ENCODE measurements at regions not wholly inside any gene's neighbourhood (a gene's known extent, or its start where the extent isn't known, plus 50 kb on each side); places are given as distances from the start of the nearest gene placed in this dataset.

GRCh38 chr1:47692196-47692595 is 254.4 kb downstream of the FOXD2 start:
- TF ChIP-seq CTCF (conservative IDR thresholded peaks at IDR 0.05), result no peak
- H3K27ac ChIP-seq, result no peak overlapping the region

- TF ChIP-seq CTCF (conservative IDR thresholded peaks at IDR 0.05), result no peak
These were observed 255.3 kb downstream of the FOXD2 start for GRCh38 chr1:47693115-47693514.

GRCh38 chr1:47694011-47694890 is 256.4 kb downstream of the FOXD2 start:
- no peak for TF ChIP-seq CTCF (conservative IDR thresholded peaks at IDR 0.05)
- H3K27ac ChIP-seq, result no peak overlapping the region

More at GRCh38 chr1:47693115-47693514, 255.3 kb downstream of the FOXD2 start:
- no peak overlapping the region for H3K27ac ChIP-seq

- TF ChIP-seq CTCF (conservative IDR thresholded peaks at IDR 0.05), result no peak
- no peak overlapping the region for H3K27ac ChIP-seq
These were observed 258.5 kb downstream of the FOXD2 start for GRCh38 chr1:47696404-47696736.

- H3K27ac ChIP-seq, result no peak overlapping the region
- TF ChIP-seq CTCF (conservative IDR thresholded peaks at IDR 0.05), result no peak
These were observed 259.0 kb downstream of the FOXD2 start for GRCh38 chr1:47696737-47697441.

- no peak overlapping the region for H3K27ac ChIP-seq
- TF ChIP-seq CTCF (conservative IDR thresholded peaks at IDR 0.05), result no peak
These were observed 259.9 kb downstream of the FOXD2 start for GRCh38 chr1:47697616-47698335.
